ENCODE measurements at regions not wholly inside any gene's neighbourhood (a gene's known extent, or its start where the extent isn't known, plus 50 kb on each side); places are given as distances from the start of the nearest gene placed in this dataset.

- TF ChIP-seq CTCF (IDR thresholded peaks at IDR 0.05) (no peak), POLR2A (IDR thresholded peaks at IDR 0.05) (no peak)
Observed at GRCh38 chr1:239164451-239165180, 221.8 kb upstream of the CHRM3 start.
